ENCODE measurements at regions not wholly inside any gene's neighbourhood (a gene's known extent, or its start where the extent isn't known, plus 50 kb on each side); places are given as distances from the start of the nearest gene placed in this dataset.

DNA sequence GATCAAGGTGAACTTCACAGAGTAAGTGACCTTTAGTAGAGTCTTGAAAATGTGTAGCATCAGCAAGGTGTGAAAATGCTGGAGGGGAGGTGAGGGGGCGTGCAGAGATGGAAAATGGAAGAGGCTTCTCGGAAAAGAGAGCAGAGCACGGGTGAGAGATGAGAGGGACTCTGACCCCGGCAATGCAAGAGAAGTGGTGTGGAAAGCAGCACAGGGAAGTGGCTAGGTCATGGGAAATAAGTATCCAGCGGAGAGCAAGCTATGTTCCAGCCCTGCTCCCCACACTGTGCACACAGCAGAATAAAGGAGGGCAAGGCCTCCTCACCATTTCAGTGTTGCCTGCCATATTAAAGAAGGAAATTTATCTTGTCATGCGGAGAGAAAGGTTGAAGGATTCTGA lies 241.7 kb upstream of the DOK6 start:
- Mint-ChIP-seq H3K27ac (no peak overlapping the region), H3K4me3 (no peak overlapping the region), H3K27me3 (no peaks in the 10 kb centered on the region), H3K4me1 (ENCODE audit: low read depth) (no peaks in the 10 kb centered on the region), H3K9me3 (no peaks in the 10 kb centered on the region), H3K36me3 (ENCODE audit: low read depth) (no peaks in the 10 kb centered on the region)
- CTCF ChIA-PET: no interaction called here
- intact Hi-C loops (cut with micrococcal nuclease): no loop called here
- no peak for ATAC-seq
- TF ChIP-seq, protein P1, sequence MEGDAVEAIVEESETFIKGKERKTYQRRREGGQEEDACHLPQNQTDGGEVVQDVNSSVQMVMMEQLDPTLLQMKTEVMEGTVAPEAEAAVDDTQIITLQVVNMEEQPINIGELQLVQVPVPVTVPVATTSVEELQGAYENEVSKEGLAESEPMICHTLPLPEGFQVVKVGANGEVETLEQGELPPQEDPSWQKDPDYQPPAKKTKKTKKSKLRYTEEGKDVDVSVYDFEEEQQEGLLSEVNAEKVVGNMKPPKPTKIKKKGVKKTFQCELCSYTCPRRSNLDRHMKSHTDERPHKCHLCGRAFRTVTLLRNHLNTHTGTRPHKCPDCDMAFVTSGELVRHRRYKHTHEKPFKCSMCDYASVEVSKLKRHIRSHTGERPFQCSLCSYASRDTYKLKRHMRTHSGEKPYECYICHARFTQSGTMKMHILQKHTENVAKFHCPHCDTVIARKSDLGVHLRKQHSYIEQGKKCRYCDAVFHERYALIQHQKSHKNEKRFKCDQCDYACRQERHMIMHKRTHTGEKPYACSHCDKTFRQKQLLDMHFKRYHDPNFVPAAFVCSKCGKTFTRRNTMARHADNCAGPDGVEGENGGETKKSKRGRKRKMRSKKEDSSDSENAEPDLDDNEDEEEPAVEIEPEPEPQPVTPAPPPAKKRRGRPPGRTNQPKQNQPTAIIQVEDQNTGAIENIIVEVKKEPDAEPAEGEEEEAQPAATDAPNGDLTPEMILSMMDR (IDR thresholded peaks at IDR 0.05): no peak
- POLR2A ChIA-PET: no interaction called here
- DNase-seq: no peak

DNA sequence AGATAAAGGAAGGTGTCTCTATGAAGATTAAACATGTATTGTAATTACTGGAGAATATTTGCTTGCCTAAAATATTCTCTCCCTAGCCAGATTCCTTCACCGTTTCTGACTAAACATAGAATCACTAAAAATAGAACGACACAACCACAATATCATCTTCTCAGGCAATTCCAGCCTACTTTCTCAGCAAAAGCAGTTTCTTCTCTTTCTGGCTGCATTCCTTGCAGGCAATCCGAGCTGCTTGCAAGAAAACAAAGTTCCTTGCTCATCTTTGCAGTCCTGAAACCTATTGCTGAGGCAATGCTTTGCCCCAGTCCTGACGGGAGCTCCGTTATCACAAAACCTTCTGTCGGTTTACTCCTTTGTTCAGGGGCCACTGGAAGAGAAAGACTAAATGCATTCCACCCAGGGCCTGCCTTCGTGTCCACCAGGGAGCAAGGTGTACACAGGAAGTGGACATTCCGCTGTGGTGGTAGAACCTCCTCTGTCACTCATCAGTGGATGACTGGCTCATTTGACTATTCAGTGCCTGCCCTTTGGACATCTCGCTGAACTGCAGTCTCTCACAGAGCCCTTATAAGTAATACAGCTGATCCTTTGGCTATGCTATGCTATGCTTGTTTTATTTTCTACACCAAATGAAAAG lies 239.2 kb upstream of the DOK6 start:
- H3K4me1 Mint-ChIP-seq (ENCODE audit: low read depth): no peaks in the 10 kb centered on the region
- TF ChIP-seq, protein P1 (IDR thresholded peaks at IDR 0.05): no peak
- no peak overlapping the region for H3K4me3 Mint-ChIP-seq
- no peaks in the 10 kb centered on the region for H3K36me3 Mint-ChIP-seq (ENCODE audit: low read depth)
- intact Hi-C loops (cut with micrococcal nuclease): no loop called here
- H3K27me3 Mint-ChIP-seq: no peaks in the 10 kb centered on the region
- ChIA-PET POLR2A (no interaction called here), CTCF (no interaction called here)
- no peaks in the 10 kb centered on the region for H3K9me3 Mint-ChIP-seq
- ATAC-seq (no peak), DNase-seq (no peak)
- no peak overlapping the region for H3K27ac Mint-ChIP-seq

DNA sequence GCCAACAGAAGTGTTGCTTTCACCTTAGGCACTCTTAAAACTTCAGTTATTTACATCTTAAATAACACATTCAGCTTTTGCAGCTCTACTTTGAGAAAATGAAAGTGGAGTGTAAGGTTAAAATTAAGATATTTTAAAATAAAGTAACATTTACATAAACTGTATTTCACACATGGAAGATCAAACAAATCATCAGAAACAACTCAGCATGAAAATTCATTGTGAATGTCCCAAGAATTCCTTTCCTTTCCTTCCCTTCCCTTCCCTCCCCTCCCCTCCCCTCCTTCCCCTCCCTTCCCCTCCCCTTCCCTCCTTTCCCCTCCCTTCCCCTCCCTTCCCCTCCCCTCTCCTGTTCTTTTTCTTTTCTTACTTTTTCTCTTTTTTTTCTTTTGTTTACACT lies 238.0 kb upstream of the DOK6 start:
- H3K27ac Mint-ChIP-seq: no peak overlapping the region

DNA sequence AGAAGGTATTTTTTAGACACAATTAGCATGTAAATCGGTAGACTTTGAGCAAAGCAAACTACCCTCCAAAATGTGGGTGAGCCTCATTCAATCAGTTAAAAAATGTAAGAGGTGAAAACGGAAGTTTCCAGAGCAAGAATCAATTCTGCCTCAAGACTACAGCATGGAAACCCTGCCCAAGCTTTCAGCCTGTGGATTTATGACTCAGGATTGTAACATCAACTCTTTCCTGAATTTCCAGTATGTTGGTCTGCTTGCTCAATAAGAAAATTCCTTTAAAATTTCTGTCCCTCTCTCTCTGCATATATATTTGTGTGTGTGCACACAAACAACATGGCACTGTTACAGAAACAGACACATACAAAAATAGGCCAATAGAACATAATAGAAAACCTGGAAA lies 228.6 kb upstream of the DOK6 start:
- Mint-ChIP-seq H3K4me3 (no peak overlapping the region), H3K27me3 (peaks cover 2% of the 10 kb centered on the region), H3K36me3 (ENCODE audit: low read depth) (no peaks in the 10 kb centered on the region), H3K9me3 (no peaks in the 10 kb centered on the region), H3K4me1 (ENCODE audit: low read depth) (no peaks in the 10 kb centered on the region), H3K27ac (no peak overlapping the region)
- intact Hi-C loops (cut with micrococcal nuclease): no loop called here
- TF ChIP-seq, protein P1 (IDR thresholded peaks at IDR 0.05): no peak
- ChIA-PET POLR2A (no interaction called here), CTCF (no interaction called here)
- DNase-seq: no peak
- no peak for ATAC-seq

More for the DNA sequence above, 238.0 kb upstream of the DOK6 start:
- CTCF ChIA-PET: no interaction called here
- Mint-ChIP-seq H3K4me3 (no peak overlapping the region), H3K4me1 (ENCODE audit: low read depth) (no peaks in the 10 kb centered on the region), H3K27me3 (peaks cover under 1% of the 10 kb centered on the region), H3K9me3 (no peaks in the 10 kb centered on the region), H3K36me3 (ENCODE audit: low read depth) (no peaks in the 10 kb centered on the region)
- ATAC-seq: no peak
- intact Hi-C loops (cut with micrococcal nuclease): no loop called here
- POLR2A ChIA-PET: no interaction called here
- TF ChIP-seq, protein P1 (IDR thresholded peaks at IDR 0.05): no peak
- DNase-seq: no peak

DNA sequence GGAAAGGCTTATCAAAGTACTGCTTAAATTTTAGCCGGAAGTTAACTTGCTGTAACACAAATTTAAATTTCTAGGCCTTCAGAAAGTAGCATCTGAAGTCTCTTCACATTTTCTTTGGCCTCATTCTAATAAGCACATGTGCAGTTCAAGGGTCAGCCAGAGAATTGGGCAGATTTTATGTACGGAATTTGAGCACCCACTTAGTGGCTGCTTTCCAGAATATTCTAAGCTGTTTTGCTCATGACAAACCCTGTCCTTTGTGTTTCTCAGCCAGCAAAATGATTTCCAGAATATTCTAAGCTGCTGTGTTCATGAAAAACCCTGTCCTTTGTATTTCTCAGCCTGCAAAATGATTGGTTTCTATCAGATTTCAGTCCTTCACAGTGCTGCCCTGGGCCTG lies 225.0 kb upstream of the DOK6 start:
- no peak overlapping the region for H3K4me3 Mint-ChIP-seq
- H3K27ac Mint-ChIP-seq: no peak overlapping the region
- ATAC-seq (no peak), DNase-seq (no peak)
- no peaks in the 10 kb centered on the region for H3K9me3 Mint-ChIP-seq
- no peaks in the 10 kb centered on the region for H3K4me1 Mint-ChIP-seq (ENCODE audit: low read depth)
- no peaks in the 10 kb centered on the region for H3K36me3 Mint-ChIP-seq (ENCODE audit: low read depth)
- CTCF ChIA-PET: no interaction called here
- TF ChIP-seq, protein P1 (IDR thresholded peaks at IDR 0.05): no peak
- no peaks in the 10 kb centered on the region for H3K27me3 Mint-ChIP-seq
- POLR2A ChIA-PET: no interaction called here
- intact Hi-C loops (cut with micrococcal nuclease): no loop called here

Data from activated CD8-positive, alpha-beta T cell treated with anti-CD3 and anti-CD28 coated beads for 36 hours (primary cell).